HG03378 (cell line): ENCODE measurements at regions not wholly inside any gene's neighbourhood (a gene's known extent, or its start where the extent isn't known, plus 50 kb on each side); places are given as distances from the start of the nearest gene placed in this dataset.

Experiments used
- ATAC-seq: cut with Tn5 transposase; IDR thresholded peaks from one replicate; pipeline ENCODE4 v1.9.1; 2021; ENCODE audit warnings: mild to moderate bottlenecking, moderate library complexity; ENCODE audit not compliant: unreplicated experiment

GRCh38 chr15:91469632-91470567, 369.8 kb downstream of the SV2B start:
- ATAC-seq, result no peak

- no peak for ATAC-seq
Measured at GRCh38 chr15:91471468-91471867, 371.4 kb downstream of the SV2B start.

GRCh38 chr15:91472316-91472756, 372.3 kb downstream of the SV2B start:
- ATAC-seq, result no peak

GRCh38 chr15:91473894-91474545, 374.0 kb downstream of the SV2B start:
- ATAC-seq, result no peak

GRCh38 chr15:91476861-91477260, 376.6 kb upstream of the SLCO3A1 start:
- ATAC-seq, result no peak

- ATAC-seq, result no peak
Measured at GRCh38 chr15:91478717-91479191, 374.8 kb upstream of the SLCO3A1 start.

- ATAC-seq, result no peak
Measured at GRCh38 chr15:91480426-91480825, 373.1 kb upstream of the SLCO3A1 start.

GRCh38 chr15:91482799-91483198, 370.7 kb upstream of the SLCO3A1 start:
- ATAC-seq, result no peak

- no peak for ATAC-seq
Measured at GRCh38 chr15:91484141-91484540, 369.4 kb upstream of the SLCO3A1 start.

GRCh38 chr15:91488452-91488851, 365.1 kb upstream of the SLCO3A1 start:
- ATAC-seq, result no peak

GRCh38 chr15:91490211-91490610, 363.3 kb upstream of the SLCO3A1 start:
- no peak for ATAC-seq

GRCh38 chr15:91491101-91491950, 362.2 kb upstream of the SLCO3A1 start:
- no peak for ATAC-seq

- no peak for ATAC-seq
Measured at GRCh38 chr15:91496754-91497691, 356.5 kb upstream of the SLCO3A1 start.

GRCh38 chr15:91498046-91498748, 355.3 kb upstream of the SLCO3A1 start:
- no peak for ATAC-seq

- ATAC-seq, result no peak
Measured at GRCh38 chr15:91498749-91499062, 354.8 kb upstream of the SLCO3A1 start.

GRCh38 chr15:91499774-91500383, 353.6 kb upstream of the SLCO3A1 start:
- no peak for ATAC-seq

GRCh38 chr15:91508633-91509032, 344.9 kb upstream of the SLCO3A1 start:
- ATAC-seq, result no peak

- no peak for ATAC-seq
Measured at GRCh38 chr15:91514147-91514546, 339.4 kb upstream of the SLCO3A1 start.

- no peak for ATAC-seq
Measured at GRCh38 chr15:91515188-91515754, 338.2 kb upstream of the SLCO3A1 start.
